Endothelial cell of umbilical vein (primary cell): ENCODE measurements at regions not wholly inside any gene's neighbourhood (a gene's known extent, or its start where the extent isn't known, plus 50 kb on each side); places are given as distances from the start of the nearest gene placed in this dataset.

Experiments
- BruUV-seq: library from RNA; stranded (reverse); fragments of 400-500 nt; replicated peaks from 2 replicates; lab custom pipeline; 2021; lab: Mats Ljungman, UMichigan
- CTCF ChIA-PET: fragments of 300-600, 350-600 bp; sonication (Branson Sonifier 250); formaldehyde crosslinking; loops from one replicate; lab custom pipeline; 2021; ENCODE audit warnings: antibody characterized with exemption, inconsistent platforms; lab: Charles Lee
- POLR2A ChIA-PET: fragments of 300-600, 350-600 bp; sonication (Branson Sonifier 250); formaldehyde crosslinking; loops from one replicate; lab custom pipeline; 2021; ENCODE audit warnings: antibody characterized with exemption, inconsistent platforms; lab: Charles Lee
- DNase-seq: peaks from one replicate; pipeline ENCODE4 v3.0.0-alpha.2; 2011; ENCODE audit warnings: low read depth, low spot score
- FAIRE-seq: peaks from 2 replicates; lab custom pipeline; 2011; peaks lifted over from hg19 to GRCh38; lab: Jason Lieb, UNC
- H2AFZ ChIP-seq: 2 replicates; pipeline ENCODE4 v1.6.0; 2012; ENCODE audit warnings: low read depth, low read length, control low read depth, inconsistent platforms
- H3K27ac ChIP-seq: 2 replicates; pipeline ENCODE4 v1.5.1; 2011; ENCODE audit warnings: low read depth, mild to moderate bottlenecking, control low read depth, low read length, moderate library complexity; ENCODE audit not compliant: insufficient read depth
- H3K27me3 ChIP-seq, 2 experiments: 2 replicates each; pipeline versions ENCODE4 v1.6.0 to v1.6.1; 2011; ENCODE audit warnings: low read length in 2 of 2, mixed read lengths in 1 of 2; ENCODE audit not compliant: control insufficient read depth in 2 of 2, insufficient read depth in 2 of 2
- H3K36me3 ChIP-seq, 2 experiments: 2 replicates in 1 of 2; 3 replicates in 1 of 2; pipeline ENCODE4 v1.5.1; 2011; ENCODE audit warnings: low read length in 2 of 2, mild to moderate bottlenecking in 1 of 2, moderate library complexity in 1 of 2; ENCODE audit not compliant: control insufficient read depth in 2 of 2, insufficient read depth in 2 of 2; ENCODE audit errors: extremely low read depth in 1 of 2
- H3K4me1 ChIP-seq: 3 replicates; pipeline ENCODE4 v1.5.1; 2011; ENCODE audit warnings: mild to moderate bottlenecking, low read length; ENCODE audit not compliant: control insufficient read depth, insufficient read depth; ENCODE audit errors: extremely low read depth
- H3K4me2 ChIP-seq: 2 replicates; pipeline ENCODE4 v1.6.1; 2011; ENCODE audit warnings: low read length, control low read depth, mixed read lengths; ENCODE audit not compliant: insufficient read depth
- H3K4me3 ChIP-seq, 3 experiments: fragments of 200-600 bp in 1 of 3; sonication (generic), shearing (Covaris generic) in 1 of 3; replicated peaks in 1 of 3; 2 replicates each; pipeline ENCODE4 v1.5.1; 2011 to 2016; ENCODE audit warnings: control low read depth in 3 of 3, low read length in 3 of 3, mild to moderate bottlenecking in 2 of 3, inconsistent platforms in 1 of 3, low read depth in 1 of 3, moderate library complexity in 1 of 3; ENCODE audit not compliant: insufficient read depth in 1 of 3
- H3K79me2 ChIP-seq: 2 replicates; pipeline ENCODE4 v1.6.0; 2012; ENCODE audit warnings: low read length, inconsistent platforms; ENCODE audit not compliant: control insufficient read depth, insufficient read depth
- H3K9ac ChIP-seq: replicated peaks from 2 replicates; pipeline ENCODE3; 2011; ENCODE audit warnings: low read length, control low read depth; ENCODE audit not compliant: insufficient read depth; ENCODE audit errors: extremely low read depth
- H3K9me1 ChIP-seq: replicated peaks from 3 replicates; pipeline ENCODE4 v1.6.0; 2011; ENCODE audit warnings: mild to moderate bottlenecking, low read length; ENCODE audit not compliant: control insufficient read depth, insufficient read depth; ENCODE audit errors: extremely low read depth
- H3K9me3 ChIP-seq: replicated peaks from 2 replicates; pipeline ENCODE4 v1.5.1; 2012; ENCODE audit warnings: low read length, inconsistent platforms; ENCODE audit not compliant: control insufficient read depth, insufficient read depth
- H4K20me1 ChIP-seq: replicated peaks from 2 replicates; pipeline ENCODE3; 2011; ENCODE audit warnings: mild to moderate bottlenecking, low read length; ENCODE audit not compliant: control insufficient read depth, insufficient read depth; ENCODE audit errors: extremely low read depth
- CTCF ChIP-seq, 2 donors: IDR thresholded peaks; 1 replicate in 1 of 2; 2 replicates in 1 of 2; pipeline ENCODE4 v1.5.1; 2011; ENCODE audit warnings: low read length in 2 of 2, mild to moderate bottlenecking in 2 of 2, moderate library complexity in 2 of 2, control low read depth in 1 of 2, inconsistent platforms in 1 of 2, low read depth in 1 of 2; ENCODE audit not compliant: insufficient read depth in 1 of 2; ENCODE audit errors: extremely low read depth in 1 of 2
- EZH2 ChIP-seq: IDR thresholded peaks from 2 replicates; pipeline ENCODE4 v1.6.1; 2012; ENCODE audit warnings: borderline replicate concordance, low read depth, mild to moderate bottlenecking, moderate library complexity, low read length, inconsistent platforms; ENCODE audit not compliant: severe bottlenecking
- JUN ChIP-seq: IDR thresholded peaks from 2 replicates; pipeline ENCODE4 v1.6.1; 2011; ENCODE audit warnings: borderline replicate concordance, low read depth; ENCODE audit not compliant: insufficient read length, insufficient read depth
- MYC ChIP-seq: IDR thresholded peaks from one replicate; pipeline ENCODE4 v1.6.1; 2011; ENCODE audit warnings: mild to moderate bottlenecking, low read depth, low read length
- POLR2A ChIP-seq: IDR thresholded peaks from 2 replicates; pipeline ENCODE4 v1.6.1; 2012; ENCODE audit warnings: low read depth, mild to moderate bottlenecking, control low read depth, low read length
- POLR2AphosphoS5 ChIP-seq: IDR thresholded peaks from 2 replicates; pipeline ENCODE4 v1.6.1; 2012; ENCODE audit warnings: low read depth, mild to moderate bottlenecking, control low read depth, low read length, moderate library complexity; ENCODE audit not compliant: insufficient read depth
- dilution Hi-C: fragments of 300-500 bp; cut with MboI; formaldehyde crosslinking; loops from one replicate; pipeline ENCODE4 v1.15.0; 2019; ENCODE audit warnings: low sequenced_read_pairs; ENCODE audit not compliant: extremely low pct_ligation_motif_present
- intact Hi-C: fragments of 100-400 bp; cut with micrococcal nuclease; formaldehyde crosslinking; loops from one replicate; pipeline ENCODE4 v1.10.0; 2022

GRCh38 chr18:44589693-44590355 is 90.9 kb upstream of the SETBP1 start:
- dilution Hi-C loops, result no loop called here
- peak overlapping the region; percentile 39 for H2AFZ ChIP-seq
- no peaks in the 10 kb centered on the region for H3K79me2 ChIP-seq
- H3K36me3 ChIP-seq, result no peaks in the 10 kb centered on the region
- no peak overlapping the region for H3K27ac ChIP-seq
- H3K4me1 ChIP-seq, result no peaks in the 10 kb centered on the region
- no TSS peak for BruUV-seq
- no peak overlapping the region for H3K9ac ChIP-seq
- POLR2A ChIA-PET, result no interaction called here
- no peak overlapping the region for H3K4me2 ChIP-seq
- H3K9me1 ChIP-seq, result no peaks in the 10 kb centered on the region
- H3K9me3 ChIP-seq, result no peaks in the 10 kb centered on the region
- TF ChIP-seq POLR2AphosphoS5, result no peak
- TF ChIP-seq JUN, result peak; percentile 71
- no peak for TF ChIP-seq MYC
- no peak for TF ChIP-seq EZH2
- TF ChIP-seq POLR2A, result no peak
- no peak for TF ChIP-seq CTCF (IDR thresholded peaks at IDR 0.05; ENCODE audit: extremely low read depth in 1 of 2, insufficient read depth in 1 of 2, low read depth in 1 of 2, low read length in 2 of 2)
- H4K20me1 ChIP-seq, result no peaks in the 10 kb centered on the region
- intact Hi-C loops, result no loop called here
- H3K27me3 ChIP-seq, result no peaks in the 10 kb centered on the region
- FAIRE-seq (peak; percentile 40), DNase-seq (peak; percentile 91)
- CTCF ChIA-PET, result no interaction called here
- H3K4me3 ChIP-seq, result no peak overlapping the region
